OCI-LY1 (cell line): ENCODE measurements at regions not wholly inside any gene's neighbourhood (a gene's known extent, or its start where the extent isn't known, plus 50 kb on each side); places are given as distances from the start of the nearest gene placed in this dataset.

Experiments
- CTCF ChIP-seq: fragments of 200-600 bp; sonication (generic), shearing (Covaris generic); IDR thresholded peaks from 2 replicates; pipeline ENCODE4 v1.5.1; 2017; ENCODE audit warnings: mild to moderate bottlenecking, antibody characterized with exemption, low read length, moderate library complexity, mixed read lengths
- EZH2 ChIP-seq: fragments of 200-600 bp; sonication (generic), shearing (Covaris generic); IDR thresholded peaks from 2 replicates; pipeline ENCODE4 v1.8.0; 2017; ENCODE audit warnings: borderline replicate concordance, mixed run types, mild to moderate bottlenecking, antibody characterized with exemption, low read length, moderate library complexity, mixed read lengths

DNA sequence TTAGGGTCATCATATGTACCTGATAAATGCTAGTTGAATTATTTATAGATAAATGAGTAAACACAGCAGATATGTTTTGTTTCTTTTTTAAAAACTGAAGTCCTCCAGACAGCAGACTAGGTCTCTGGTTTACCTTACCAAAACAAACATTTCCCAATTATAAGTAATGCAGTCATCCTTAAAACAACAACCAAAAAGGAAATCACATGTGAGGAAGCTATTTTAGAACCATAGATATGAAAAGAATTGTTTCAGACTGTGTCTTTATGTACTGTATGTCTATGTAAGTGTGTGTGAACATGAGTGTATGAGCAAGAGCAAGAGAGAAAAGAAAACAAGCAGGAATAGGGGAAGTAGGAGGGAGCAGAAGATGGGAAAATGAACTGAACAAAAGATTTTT lies 441.0 kb downstream of the CPS1 start:
- TF ChIP-seq CTCF (no peak), EZH2 (no peak)
